Progenitor cell of endocrine pancreas (in vitro differentiated cells): ENCODE measurements at regions not wholly inside any gene's neighbourhood (a gene's known extent, or its start where the extent isn't known, plus 50 kb on each side); places are given as distances from the start of the nearest gene placed in this dataset.

Experiments
- DNase-seq: peaks from one replicate; pipeline ENCODE4 v3.0.0; 2021; ENCODE audit warnings: low spot score; ENCODE audit not compliant: unreplicated experiment
- H3K27ac Mint-ChIP-seq: 2 replicates; pipeline ENCODE4 v1.8.0; 2021; ENCODE audit warnings: mild to moderate bottlenecking, moderate library complexity, mixed read lengths
- H3K27me3 Mint-ChIP-seq: 2 replicates; pipeline ENCODE4 v1.8.0; 2021; ENCODE audit warnings: mixed read lengths
- H3K36me3 Mint-ChIP-seq: 2 replicates; pipeline ENCODE4 v1.8.0; 2022; ENCODE audit warnings: mixed read lengths; ENCODE audit not compliant: insufficient read depth
- H3K4me1 Mint-ChIP-seq: 2 replicates; pipeline ENCODE4 v1.8.0; 2021; ENCODE audit warnings: low read depth, mixed read lengths
- H3K4me3 Mint-ChIP-seq: 2 replicates; pipeline ENCODE4 v1.8.0; 2021; ENCODE audit warnings: low read depth, mild to moderate bottlenecking, moderate library complexity, mixed read lengths
- H3K9me3 Mint-ChIP-seq: 2 replicates; pipeline ENCODE4 v1.8.0; 2021; ENCODE audit warnings: low read depth, mixed read lengths
- CTCF ChIP-seq: fragments of 200-600 bp; sonication (generic); IDR thresholded peaks from one replicate; pipeline ENCODE4 v1.5.0; 2021; ENCODE audit warnings: antibody characterized with exemption, mild to moderate bottlenecking; ENCODE audit not compliant: unreplicated experiment

- no peak for TF ChIP-seq CTCF
- Mint-ChIP-seq H3K9me3 (no peaks in the 10 kb centered on the region), H3K4me3 (no peak overlapping the region), H3K4me1 (peaks cover 9% of the 10 kb centered on the region), H3K27ac (peak overlapping the region; percentile 43), H3K27me3 (peaks cover 9% of the 10 kb centered on the region), H3K36me3 (no peaks in the 10 kb centered on the region)
- DNase-seq = no peak
Observed at GRCh38 chr4:149144060-149144459, 671.6 kb downstream of the IQCM start.

GRCh38 chr4:149141391-149141790 is 674.3 kb downstream of the IQCM start:
- H3K36me3 Mint-ChIP-seq = no peaks in the 10 kb centered on the region
- peaks cover 9% of the 10 kb centered on the region for H3K4me1 Mint-ChIP-seq
- no peak for DNase-seq
- no peak for TF ChIP-seq CTCF
- no peak overlapping the region for H3K4me3 Mint-ChIP-seq
- H3K27me3 Mint-ChIP-seq = peaks cover 9% of the 10 kb centered on the region
- H3K27ac Mint-ChIP-seq = no peak overlapping the region
- H3K9me3 Mint-ChIP-seq = no peaks in the 10 kb centered on the region

- Mint-ChIP-seq H3K27me3 (peaks cover 9% of the 10 kb centered on the region), H3K4me1 (peaks cover 9% of the 10 kb centered on the region), H3K27ac (no peak overlapping the region), H3K4me3 (no peak overlapping the region), H3K36me3 (no peaks in the 10 kb centered on the region), H3K9me3 (no peaks in the 10 kb centered on the region)
- no peak for TF ChIP-seq CTCF
- no peak for DNase-seq
Observed at GRCh38 chr4:149140841-149141240, 674.8 kb downstream of the IQCM start.

- no peak for TF ChIP-seq CTCF
- no peak for DNase-seq
- peaks cover 11% of the 10 kb centered on the region for H3K4me1 Mint-ChIP-seq
- H3K9me3 Mint-ChIP-seq = no peaks in the 10 kb centered on the region
- no peak overlapping the region for H3K27ac Mint-ChIP-seq
- no peak overlapping the region for H3K4me3 Mint-ChIP-seq
- no peaks in the 10 kb centered on the region for H3K36me3 Mint-ChIP-seq
- peaks cover 3% of the 10 kb centered on the region for H3K27me3 Mint-ChIP-seq
Observed at GRCh38 chr4:149136951-149137620, 678.6 kb downstream of the IQCM start.

GRCh38 chr4:149135062-149135461 is 680.6 kb downstream of the IQCM start:
- Mint-ChIP-seq H3K27me3 (peaks cover 3% of the 10 kb centered on the region), H3K36me3 (peaks cover 1% of the 10 kb centered on the region), H3K4me3 (no peak overlapping the region), H3K27ac (no peak overlapping the region), H3K9me3 (peaks cover 3% of the 10 kb centered on the region), H3K4me1 (peaks cover 3% of the 10 kb centered on the region)
- TF ChIP-seq CTCF = no peak
- DNase-seq = no peak
